ENCODE measurements at regions not wholly inside any gene's neighbourhood (a gene's known extent, or its start where the extent isn't known, plus 50 kb on each side); places are given as distances from the start of the nearest gene placed in this dataset.
"Not testable (repeated sequence)": the region's sequence is repeated elsewhere in the genome, so short reads cannot be mapped to it uniquely, and the experiment has no call there.

- TF ChIP-seq CTCF (IDR thresholded peaks at IDR 0.05); MXD4 (CRISPR knock-in tag; IDR thresholded peaks at IDR 0.05; ENCODE audit: borderline replicate concordance); ERG (CRISPR knock-in tag; IDR thresholded peaks at IDR 0.05); FOXP4 (CRISPR knock-in tag; IDR thresholded peaks at IDR 0.05); E2F1 (CRISPR knock-in tag; IDR thresholded peaks at IDR 0.05); ESRRA (CRISPR knock-in tag; IDR thresholded peaks at IDR 0.05; ENCODE audit: borderline replicate concordance); CDX4 (CRISPR knock-in tag; IDR thresholded peaks at IDR 0.05; ENCODE audit: borderline replicate concordance); CBFB (CRISPR knock-in tag; IDR thresholded peaks at IDR 0.05; ENCODE audit: low read depth): not testable (repeated sequence)
These were observed 95.1 kb upstream of the BARHL2 start for GRCh38 chr1:90812237-90812636.
